H1 (cell line): ENCODE measurements at regions not wholly inside any gene's neighbourhood (a gene's known extent, or its start where the extent isn't known, plus 50 kb on each side); places are given as distances from the start of the nearest gene placed in this dataset.

Experiments
- CREB1 ChIP-seq: IDR thresholded peaks from 2 replicates; pipeline ENCODE4 v1.6.1; 2012; ENCODE audit warnings: inconsistent platforms
- SIN3A ChIP-seq, 2 experiments: IDR thresholded peaks in 1 of 2; conservative IDR thresholded peaks in 1 of 2; 2 replicates each; pipeline ENCODE4 v1.6.1; 2011 to 2012; ENCODE audit warnings: low read length in 2 of 2, improper control_type of control experiment in 1 of 2, low read depth in 1 of 2, mild to moderate bottlenecking in 1 of 2

- TF ChIP-seq SIN3A (conservative IDR thresholded peaks at IDR 0.05 in 1 of 2, IDR thresholded peaks at IDR 0.05 in 1 of 2; ENCODE audit: low read depth in 1 of 2, low read length in 2 of 2) (no peak), CREB1 (no peak)
These were observed 610.5 kb downstream of the INSC start (continued) for GRCh38 chr11:15725246-15725645.
